AG04449 (cell line): ENCODE measurements at regions not wholly inside any gene's neighbourhood (a gene's known extent, or its start where the extent isn't known, plus 50 kb on each side); places are given as distances from the start of the nearest gene placed in this dataset.

Source experiments
- CTCF ChIA-PET: fragments of 350-600 bp; formaldehyde crosslinking; extraction: SDS; loops from one replicate; lab custom pipeline; 2021; ENCODE audit warnings: antibody characterized with exemption; lab: Yijun Ruan, JAX
- POLR2A ChIA-PET: fragments of 400-600, 350-600 bp; formaldehyde crosslinking; extraction: SDS; loops from one replicate; lab custom pipeline; 2020; ENCODE audit warnings: antibody characterized with exemption, inconsistent platforms; lab: Yijun Ruan, JAX
- DNase-seq: peaks from one replicate; pipeline ENCODE4 v3.0.0-alpha.2; 2010; ENCODE audit warnings: low read depth, low spot score
- H3K4me3 ChIP-seq: 2 replicates; pipeline ENCODE4 v1.5.1; 2011; ENCODE audit warnings: low read depth, mild to moderate bottlenecking, control low read depth, low read length
- CTCF ChIP-seq: IDR thresholded peaks from one replicate; pipeline ENCODE4 v1.5.1; 2011; ENCODE audit warnings: mild to moderate bottlenecking, moderate library complexity, low read length, control low read depth, inconsistent platforms; ENCODE audit not compliant: insufficient read depth; ENCODE audit errors: missing control alignments

- TF ChIP-seq CTCF: no peak
- POLR2A ChIA-PET: no interaction called here
- CTCF ChIA-PET: no interaction called here
- H3K4me3 ChIP-seq: no peak overlapping the region
- DNase-seq: no peak
Observed at GRCh38 chr6:141705431-141705830, 427.3 kb upstream of the GJE1 start.

- no peak for DNase-seq
- CTCF ChIA-PET: no interaction called here
- no peak for TF ChIP-seq CTCF
- POLR2A ChIA-PET: no interaction called here
- no peak overlapping the region for H3K4me3 ChIP-seq
Observed at GRCh38 chr6:141704151-141704550, 428.6 kb upstream of the GJE1 start.

- ChIA-PET POLR2A (no interaction called here), CTCF (interaction anchor here (0.7 kb wide), 1 partner anchor 506 kb away, joined by 3 read pairs; no protein-coding TSS in a partner anchor)
Observed at GRCh38 chr6:141701732-141702131, 431.0 kb upstream of the GJE1 start.

GRCh38 chr6:141700819-141701218 is 431.9 kb upstream of the GJE1 start:
- no peak for TF ChIP-seq CTCF
- ChIA-PET CTCF (interaction anchor here (1.5 kb wide), 1 partner anchor 411 kb away, joined by 6 read pairs; no protein-coding TSS in a partner anchor), POLR2A (no interaction called here)
- no peak overlapping the region for H3K4me3 ChIP-seq
- DNase-seq: no peak

More at GRCh38 chr6:141701732-141702131, 431.0 kb upstream of the GJE1 start:
- no peak for DNase-seq
- H3K4me3 ChIP-seq: no peak overlapping the region
- TF ChIP-seq CTCF: no peak

- no peak for TF ChIP-seq CTCF
- CTCF ChIA-PET: interaction anchor here (0.6 to 1.4 kb wide), 2 partner anchors 10 to 423 kb away, joined by 3 read pairs; no protein-coding TSS in a partner anchor
- POLR2A ChIA-PET: no interaction called here
- no peak for DNase-seq
- no peak overlapping the region for H3K4me3 ChIP-seq
Observed at GRCh38 chr6:141688916-141689315, 443.8 kb upstream of the GJE1 start.

- TF ChIP-seq CTCF: no peak
- POLR2A ChIA-PET: no interaction called here
- DNase-seq: no peak
- H3K4me3 ChIP-seq: no peak overlapping the region
- CTCF ChIA-PET: interaction anchor here (0.6 to 2.7 kb wide), 3 partner anchors 10 to 426 kb away, joined by 3 to 21 read pairs (median 11); no protein-coding TSS in a partner anchor
Observed at GRCh38 chr6:141685416-141685815, 447.3 kb upstream of the GJE1 start.
